GM18870 (cell line): ENCODE measurements at regions not wholly inside any gene's neighbourhood (a gene's known extent, or its start where the extent isn't known, plus 50 kb on each side); places are given as distances from the start of the nearest gene placed in this dataset.

Experiments used
- ATAC-seq: cut with Tn5 transposase; IDR thresholded peaks from one replicate; pipeline ENCODE4 v1.9.1; 2021; ENCODE audit warnings: moderate library complexity; ENCODE audit not compliant: unreplicated experiment

DNA sequence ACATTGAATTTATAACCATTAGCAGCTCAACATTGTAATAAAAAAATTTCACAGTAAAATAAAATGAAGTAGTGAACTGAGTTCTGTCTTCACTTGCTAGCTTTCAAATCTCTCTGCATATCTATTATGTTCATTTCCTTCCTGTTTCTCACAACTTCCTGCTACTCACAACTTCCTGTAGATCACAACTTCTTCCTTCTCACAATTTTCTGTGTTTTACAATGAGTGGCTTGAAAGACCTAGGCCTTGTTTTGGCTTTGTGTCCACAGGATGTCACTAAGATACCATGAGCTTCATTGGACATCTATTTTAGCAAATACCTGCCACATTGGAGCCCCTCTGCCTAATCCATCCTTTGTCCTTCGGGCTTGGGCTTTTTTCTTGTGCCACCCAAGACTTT lies 480.3 kb upstream of the ADAMTS16 start:
- no peak for ATAC-seq

DNA sequence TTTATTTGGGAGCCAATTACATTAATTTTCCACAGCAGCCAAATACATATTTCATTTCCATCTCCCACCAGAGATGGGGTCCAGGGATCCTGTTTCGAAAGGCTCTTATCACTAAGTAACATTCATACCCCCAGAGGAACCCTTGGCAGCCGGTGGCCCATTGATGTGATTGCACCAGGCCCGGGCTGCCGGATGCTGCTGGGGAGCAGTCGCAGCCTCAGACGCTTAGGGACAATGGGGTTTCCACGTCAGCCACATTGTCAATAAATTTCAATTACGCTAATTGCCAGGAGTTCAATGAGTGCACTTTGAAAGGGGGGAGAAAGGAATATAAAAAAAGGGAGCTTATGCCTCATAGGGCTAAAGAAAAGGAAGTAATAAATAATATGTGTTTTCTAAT lies 478.8 kb upstream of the ADAMTS16 start:
- ATAC-seq: no peak

DNA sequence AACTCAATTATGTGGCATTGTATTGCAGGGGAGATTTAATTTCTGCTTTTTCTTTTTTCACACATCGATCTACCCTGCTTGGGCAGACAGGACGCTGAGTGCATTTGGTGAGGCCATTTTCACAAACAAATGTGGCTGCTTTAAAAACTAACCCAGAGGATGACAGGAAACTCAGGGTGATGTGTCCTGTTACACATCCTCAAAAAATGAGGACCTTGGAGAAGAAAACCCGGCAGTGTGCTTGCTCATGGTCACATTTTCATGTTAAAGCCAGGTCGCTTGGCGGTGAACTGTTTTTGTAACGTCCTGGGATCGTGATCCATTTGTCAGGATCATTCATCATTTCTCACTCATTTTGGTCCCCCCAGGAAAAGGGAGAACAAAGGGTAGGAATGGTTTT lies 478.3 kb upstream of the ADAMTS16 start:
- ATAC-seq: no peak

DNA sequence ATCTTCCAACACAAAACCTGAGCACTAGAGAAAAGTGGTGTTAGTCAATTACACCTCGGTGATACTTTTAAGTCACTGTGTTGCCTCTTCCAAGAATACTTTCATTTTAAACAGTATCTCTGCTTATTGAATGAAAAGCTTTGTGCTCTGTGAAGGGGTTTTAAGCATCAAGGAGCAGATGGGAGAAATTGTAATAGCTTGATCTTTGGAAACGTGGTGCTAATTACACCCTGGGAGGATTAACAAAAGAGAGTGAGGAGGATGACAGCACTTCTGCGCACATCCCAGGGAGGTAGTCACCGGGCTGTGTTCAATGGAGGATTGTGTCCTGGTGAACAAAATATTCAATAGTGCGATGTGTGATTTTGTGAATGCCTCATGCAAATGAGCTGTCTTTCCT lies 477.4 kb upstream of the ADAMTS16 start:
- no peak for ATAC-seq

DNA sequence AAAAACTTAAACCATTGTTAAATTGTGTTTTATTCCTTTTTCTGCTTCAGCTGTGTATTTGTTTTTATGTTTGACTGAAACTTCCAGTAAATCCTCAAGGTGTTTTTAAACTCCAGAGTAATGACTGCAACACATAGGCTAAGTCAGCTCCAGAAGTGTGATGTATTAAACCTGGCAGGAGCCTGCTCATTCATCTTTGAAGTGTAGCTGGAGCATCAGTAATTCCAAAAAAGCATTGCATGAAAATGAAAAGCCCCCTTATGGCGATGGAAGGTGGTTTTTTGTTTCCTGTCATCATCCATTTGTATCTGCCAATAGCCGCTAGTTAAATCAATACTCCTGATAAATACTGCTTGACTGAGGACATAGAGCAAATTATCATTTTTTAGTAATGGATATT lies 474.2 kb upstream of the ADAMTS16 start:
- no peak for ATAC-seq

GRCh38 chr5:4674166-4674565 lies 466.0 kb upstream of the ADAMTS16 start:
- ATAC-seq: no peak

DNA sequence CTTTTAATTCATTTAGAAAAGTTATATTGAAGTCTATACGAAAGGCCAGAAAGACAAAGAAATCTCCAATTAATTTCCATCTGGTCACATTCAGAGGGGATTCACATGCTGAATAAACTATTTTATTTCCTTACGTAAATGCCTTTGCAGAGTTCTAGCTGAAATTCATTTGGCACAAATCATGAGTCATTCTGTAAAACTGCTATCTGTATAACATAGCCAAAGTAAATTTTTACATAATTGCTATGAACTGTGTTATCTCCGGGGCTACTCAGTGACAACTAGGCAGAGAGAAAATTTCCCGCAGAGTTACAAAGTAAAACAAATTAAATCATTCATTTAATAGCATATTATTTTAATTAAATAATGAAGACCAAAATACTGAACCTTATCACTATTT lies 463.2 kb upstream of the ADAMTS16 start:
- no peak for ATAC-seq

DNA sequence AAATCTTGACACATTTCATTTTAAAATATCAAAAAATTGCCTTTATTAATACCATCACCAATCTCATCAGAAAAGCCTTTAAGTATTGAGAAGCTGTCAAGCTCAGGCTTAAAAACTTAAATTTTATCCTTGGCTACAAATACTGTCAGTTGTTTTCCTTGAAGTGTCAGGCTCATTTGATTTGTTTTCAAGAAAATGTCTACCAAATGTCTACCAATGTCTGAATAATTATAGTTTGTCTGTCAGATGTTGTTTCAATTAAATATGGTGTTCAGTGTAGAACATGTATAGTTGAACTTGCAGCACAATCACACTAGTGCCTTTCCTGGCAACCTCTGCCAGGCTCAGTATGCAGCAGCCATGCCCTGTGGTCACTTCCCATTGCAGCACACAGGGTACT lies 455.2 kb upstream of the ADAMTS16 start:
- no peak for ATAC-seq

DNA sequence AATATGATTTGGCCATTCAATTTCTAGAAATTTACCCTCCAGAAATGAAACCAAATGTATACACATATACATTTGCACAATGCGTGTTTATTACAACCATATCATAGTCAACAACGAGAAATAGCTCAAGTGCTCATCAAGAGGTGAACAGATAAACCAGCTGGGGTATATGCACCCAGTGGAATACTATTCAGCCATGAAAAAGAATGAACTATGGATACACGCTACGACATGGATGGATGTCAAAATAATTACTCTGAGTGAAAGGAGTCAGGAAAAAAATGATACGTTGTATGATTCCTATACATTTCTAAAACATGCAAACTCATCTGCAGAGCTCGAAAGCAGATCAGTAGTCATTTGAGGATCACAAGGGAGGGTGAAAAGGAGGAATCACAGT lies 441.5 kb upstream of the ADAMTS16 start:
- ATAC-seq: no peak

DNA sequence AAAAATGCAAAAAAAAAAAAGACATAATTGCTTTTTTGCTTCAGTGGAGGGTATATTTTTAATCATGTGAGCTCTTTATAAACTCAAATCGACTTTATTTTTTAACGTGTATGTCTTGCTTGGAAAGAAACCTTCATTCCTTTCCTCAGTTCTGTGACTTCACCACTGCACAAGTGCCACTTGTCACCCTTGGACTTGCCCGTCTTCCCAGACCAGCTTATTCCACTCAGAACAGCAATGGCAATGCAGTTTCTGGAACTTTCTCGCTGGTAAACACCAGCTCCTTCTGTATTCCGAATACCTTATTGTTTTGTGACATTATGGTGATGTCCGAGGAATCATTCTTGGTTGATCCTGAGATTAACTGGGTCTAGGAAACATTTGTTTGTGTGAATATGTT lies 440.5 kb upstream of the ADAMTS16 start:
- no peak for ATAC-seq

DNA sequence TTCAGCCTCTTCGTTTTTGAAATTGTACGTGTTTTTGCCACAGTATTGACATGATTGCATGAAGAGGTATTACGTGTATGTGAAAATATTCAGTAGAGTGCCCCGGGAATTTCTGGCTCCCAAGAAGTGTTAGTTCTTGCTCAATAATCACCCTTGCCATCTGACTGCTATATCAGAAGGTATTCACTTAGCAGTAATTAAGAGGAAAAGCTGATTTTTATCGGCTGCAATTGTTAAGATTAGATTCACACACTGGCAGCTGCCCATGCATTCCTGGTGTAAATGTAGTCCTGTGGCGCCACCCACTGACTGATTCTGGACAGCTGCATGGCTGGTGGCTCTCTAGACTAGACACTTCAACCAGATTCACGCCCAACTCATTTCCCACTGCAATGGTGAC lies 440.1 kb upstream of the ADAMTS16 start:
- ATAC-seq: no peak

DNA sequence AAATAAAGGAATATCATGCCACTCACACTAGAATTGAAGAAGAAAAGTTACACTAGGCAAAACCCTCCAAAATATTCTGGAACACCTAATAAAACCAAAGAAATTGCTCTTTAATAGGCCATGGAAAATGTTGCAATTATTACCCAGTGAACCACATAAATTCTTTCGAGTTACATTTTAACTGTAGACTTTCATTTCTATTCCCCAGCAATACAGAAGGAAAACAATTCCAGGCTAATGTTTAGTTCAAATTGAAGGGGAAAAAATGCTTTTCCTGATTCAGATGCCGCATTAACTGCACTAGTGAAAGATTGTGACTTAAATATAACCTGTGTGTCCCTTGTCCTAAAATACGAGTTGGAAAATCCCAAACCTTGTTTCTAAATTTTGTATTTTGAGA lies 439.3 kb upstream of the ADAMTS16 start:
- no peak for ATAC-seq

GRCh38 chr5:4703931-4704458 lies 436.1 kb upstream of the ADAMTS16 start:
- no peak for ATAC-seq

DNA sequence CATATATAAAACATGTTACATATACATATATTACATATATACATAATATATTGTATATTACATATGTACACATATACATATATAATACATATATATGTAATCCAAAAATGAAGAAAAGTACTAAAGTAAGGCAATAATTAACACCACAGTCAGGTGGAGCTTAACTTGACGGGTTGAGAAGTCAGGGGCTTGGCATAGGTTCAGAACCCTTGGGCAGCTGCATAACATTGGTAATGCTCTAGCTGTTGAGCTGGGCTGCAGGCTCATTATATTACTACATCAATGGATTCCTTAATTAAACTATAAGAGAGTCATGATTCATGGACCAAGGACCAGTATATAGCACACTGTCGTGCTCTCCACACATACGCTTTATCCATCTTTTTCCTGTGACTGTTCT lies 435.2 kb upstream of the ADAMTS16 start:
- no peak for ATAC-seq

DNA sequence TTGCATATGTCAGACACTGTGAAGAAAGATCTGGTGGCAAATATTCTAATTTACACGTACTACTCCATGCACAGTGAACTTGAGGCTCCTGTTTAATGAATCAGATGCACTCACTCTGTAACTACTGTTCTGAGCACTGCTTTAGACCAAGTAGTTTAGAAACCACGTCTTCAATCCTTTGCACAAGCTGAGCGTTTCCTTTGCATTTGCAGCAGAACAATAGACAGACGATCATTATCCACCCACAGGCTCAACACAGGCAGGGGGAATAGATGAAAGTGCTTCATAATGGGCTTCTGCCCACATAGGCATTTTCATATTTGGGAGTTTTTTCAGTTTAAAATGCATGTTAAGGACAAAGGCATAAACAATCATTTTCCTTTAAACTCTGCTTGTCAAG lies 423.3 kb upstream of the ADAMTS16 start:
- ATAC-seq: no peak

GRCh38 chr5:4717446-4717845 lies 422.7 kb upstream of the ADAMTS16 start:
- no peak for ATAC-seq

DNA sequence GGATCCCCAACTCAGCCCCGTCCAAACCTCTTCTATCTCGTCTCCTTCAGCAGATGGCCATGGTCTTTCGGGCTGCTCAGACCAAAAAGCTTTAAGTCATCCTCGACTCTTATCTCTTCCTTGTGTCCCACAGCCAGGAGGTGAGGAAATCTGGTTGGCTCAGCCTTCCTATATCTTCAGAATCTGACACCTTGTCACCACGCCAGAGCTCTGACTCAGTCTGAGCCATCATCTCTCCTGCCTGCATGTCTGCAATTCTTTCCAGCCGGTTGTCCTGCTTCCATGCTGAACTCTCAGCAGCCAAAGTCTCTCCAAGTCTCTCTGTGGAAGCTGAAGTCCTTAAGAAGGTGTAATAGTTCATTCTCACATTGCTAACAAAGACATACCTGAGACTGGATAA lies 419.3 kb upstream of the ADAMTS16 start:
- ATAC-seq: no peak

GRCh38 chr5:4722886-4723285 lies 417.2 kb upstream of the ADAMTS16 start:
- no peak for ATAC-seq

- ATAC-seq: no peak
Measured at GRCh38 chr5:4725594-4725993, 414.5 kb upstream of the ADAMTS16 start.

DNA sequence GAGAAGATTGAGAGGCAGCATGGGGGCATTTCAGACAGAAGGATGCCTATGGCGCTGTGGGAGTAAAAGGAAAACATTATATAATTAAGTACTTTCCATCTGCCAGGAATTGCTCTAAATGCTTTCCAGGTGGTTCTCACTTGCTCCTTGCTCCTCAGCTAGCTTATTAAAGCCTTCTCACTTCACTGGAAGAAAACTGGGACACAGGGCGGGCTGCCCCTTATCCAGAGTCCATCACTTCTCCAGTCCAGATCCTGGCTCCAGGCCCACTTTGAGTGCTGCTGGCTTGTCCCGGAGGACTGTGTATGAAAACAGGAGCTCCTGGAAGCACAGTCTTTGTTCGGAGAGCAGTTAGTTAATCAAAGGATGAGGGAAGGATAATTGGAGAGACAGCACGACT lies 409.9 kb upstream of the ADAMTS16 start:
- ATAC-seq: no peak

DNA sequence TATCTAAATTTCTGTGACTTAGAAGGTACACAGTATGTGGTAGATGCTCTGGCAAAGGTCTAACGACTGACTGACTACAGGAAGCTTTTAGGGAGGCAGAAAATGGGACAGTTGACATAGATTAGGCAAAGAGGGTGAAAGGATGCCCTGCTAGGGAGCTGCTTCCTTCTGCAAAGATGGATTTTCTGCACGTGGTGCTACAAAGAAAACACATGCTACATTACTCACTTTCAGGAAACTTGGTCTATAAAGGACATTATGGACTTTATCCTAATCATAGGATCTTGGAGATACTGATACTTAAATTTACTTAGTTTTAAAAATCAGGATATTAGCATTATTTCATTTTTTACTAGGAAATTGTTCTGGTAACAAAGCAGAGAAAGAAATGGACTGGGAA lies 405.8 kb upstream of the ADAMTS16 start:
- no peak for ATAC-seq

GRCh38 chr5:4735261-4735660 lies 404.9 kb upstream of the ADAMTS16 start:
- no peak for ATAC-seq

GRCh38 chr5:4737868-4738267 lies 402.3 kb upstream of the ADAMTS16 start:
- ATAC-seq: no peak

GRCh38 chr5:4738298-4738697 lies 401.8 kb upstream of the ADAMTS16 start:
- no peak for ATAC-seq
